B cell (primary cell): ENCODE measurements at regions not wholly inside any gene's neighbourhood (a gene's known extent, or its start where the extent isn't known, plus 50 kb on each side); places are given as distances from the start of the nearest gene placed in this dataset.

Source experiments
- ATAC-seq: fragments of 200-7000 bp; cut with Tn5 transposase; one replicate; pipeline ENCODE4 v1.10.0; 2021; ENCODE audit warnings: low read depth, mild to moderate bottlenecking, moderate number of reproducible peaks, moderate library complexity
- CTCF ChIA-PET: fragments of 350-600 bp; sonication (Branson Sonifier 250); formaldehyde crosslinking; loops from one replicate; lab custom pipeline; 2021; ENCODE audit warnings: antibody characterized with exemption, inconsistent platforms; lab: Charles Lee
- POLR2A ChIA-PET: fragments of 350-600 bp; sonication (Branson Sonifier 250); formaldehyde crosslinking; loops from one replicate; lab custom pipeline; 2021; ENCODE audit warnings: antibody characterized with exemption; lab: Charles Lee
- DNase-seq: peaks from one replicate; pipeline ENCODE4 v3.0.0; 2013
- H2AFZ ChIP-seq: 2 replicates; pipeline ENCODE4 v1.6.1; 2012; ENCODE audit warnings: mild to moderate bottlenecking, low read depth, low read length; ENCODE audit not compliant: insufficient read depth, poor library complexity, severe bottlenecking
- H3K27ac ChIP-seq, 2 donors: 1 replicate in 1 of 2; 2 replicates in 1 of 2; pipeline ENCODE4 v1.5.1; 2012 to 2013; ENCODE audit warnings: low read length in 2 of 2, mild to moderate bottlenecking in 2 of 2, moderate library complexity in 1 of 2
- H3K27me3 ChIP-seq, 4 experiments: fragments of 200-600 bp in 1 of 4; sonication (generic) in 1 of 4; replicated peaks in 1 of 4; 1 replicate in 2 of 4; 2 replicates in 2 of 4; pipeline versions ENCODE4 v1.6.1 to v1.7.0; 2013 to 2016; ENCODE audit warnings: low read length in 3 of 4, mild to moderate bottlenecking in 2 of 4, mixed read lengths in 1 of 4, moderate library complexity in 1 of 4; ENCODE audit not compliant: insufficient read depth in 4 of 4, control insufficient read depth in 3 of 4; ENCODE audit errors: control extremely low read depth in 1 of 4
- H3K36me3 ChIP-seq, 2 experiments: replicated peaks in 1 of 2; 1 replicate in 1 of 2; 2 replicates in 1 of 2; pipeline versions ENCODE4 v1.6.1 to v1.7.1; 2013; ENCODE audit warnings: low read length in 1 of 2; ENCODE audit not compliant: insufficient read depth in 2 of 2, control insufficient read depth in 1 of 2; ENCODE audit errors: control extremely low read depth in 1 of 2, extremely low read depth in 1 of 2
- H3K4me1 ChIP-seq, 2 donors: fragments of 200-600 bp in 1 of 2; sonication (generic) in 1 of 2; 1 replicate in 1 of 2; 2 replicates in 1 of 2; pipeline versions ENCODE4 v1.5.1 to v1.6.1; 2013 to 2017; ENCODE audit warnings: low read length in 2 of 2; ENCODE audit not compliant: control insufficient read depth in 2 of 2, insufficient read depth in 2 of 2
- H3K4me2 ChIP-seq: replicated peaks from 2 replicates; pipeline ENCODE3; 2012; ENCODE audit warnings: mild to moderate bottlenecking, low read depth, low read length; ENCODE audit not compliant: poor library complexity, severe bottlenecking
- H3K4me3 ChIP-seq, 5 experiments: fragments of 200-600 bp in 1 of 5; sonication (generic) in 1 of 5; 1 replicate in 3 of 5; 2 replicates in 2 of 5; pipeline versions ENCODE4 v1.5.1 to v1.7.0; 2011 to 2016; ENCODE audit warnings: low read length in 4 of 5, mild to moderate bottlenecking in 4 of 5, low read depth in 2 of 5, control low read depth in 1 of 5, moderate library complexity in 1 of 5; ENCODE audit not compliant: insufficient read depth in 1 of 5; ENCODE audit errors: control extremely low read depth in 1 of 5, extremely low read depth in 1 of 5
- H3K79me2 ChIP-seq: fragments of 200-600 bp; sonication (generic); one replicate; pipeline ENCODE4 v1.6.0; 2016; ENCODE audit warnings: low read length; ENCODE audit not compliant: control insufficient read depth, insufficient read depth
- H3K9ac ChIP-seq: fragments of 200-600 bp; sonication (generic); 2 replicates; pipeline ENCODE4 v1.6.1; 2017; ENCODE audit warnings: mild to moderate bottlenecking, low read length, moderate library complexity
- H3K9me3 ChIP-seq, 3 donors: one replicate each; pipeline versions ENCODE4 v1.6.1 to v1.7.1; 2013; ENCODE audit warnings: low read length in 2 of 3; ENCODE audit not compliant: control insufficient read depth in 2 of 3, insufficient read depth in 1 of 3; ENCODE audit errors: control extremely low read depth in 1 of 3
- H4K20me1 ChIP-seq: 2 replicates; pipeline ENCODE4 v1.6.0; 2012; ENCODE audit warnings: mild to moderate bottlenecking, low read length; ENCODE audit not compliant: insufficient read depth, control insufficient read depth, poor library complexity, severe bottlenecking
- H3K27ac Mint-ChIP-seq: one replicate; pipeline ENCODE4 v1.8.0; 2021; ENCODE audit warnings: mixed read lengths
- H3K27me3 Mint-ChIP-seq: one replicate; pipeline ENCODE4 v1.8.0; 2021; ENCODE audit warnings: mixed read lengths
- H3K4me1 Mint-ChIP-seq: one replicate; pipeline ENCODE4 v1.8.0; 2021; ENCODE audit warnings: mixed read lengths
- H3K4me3 Mint-ChIP-seq: one replicate; pipeline ENCODE4 v1.8.0; 2021; ENCODE audit warnings: mixed read lengths
- H3K9me3 Mint-ChIP-seq: one replicate; pipeline ENCODE4 v1.8.0; 2022; ENCODE audit warnings: mixed read lengths; ENCODE audit not compliant: insufficient read depth
- CTCF ChIP-seq: fragments of 200-600 bp; IDR thresholded peaks from one replicate; pipeline ENCODE4 v1.8.0; 2022; ENCODE audit warnings: antibody characterized with exemption, mild to moderate bottlenecking
- EZH2 ChIP-seq: IDR thresholded peaks from 2 replicates; pipeline ENCODE4 v1.6.1; 2012; ENCODE audit warnings: borderline replicate concordance, low read depth, mild to moderate bottlenecking, moderate library complexity, low read length; ENCODE audit not compliant: insufficient read depth, poor library complexity, severe bottlenecking
- WGBS: methylation state at CpG from one replicate; pipeline ENCODE4 v1.1.5; 2013; ENCODE audit warnings: missing lambda C conversion rate; ENCODE audit not compliant: insufficient coverage; 5-methylcytosine and 5-hydroxymethylcytosine counted together
- intact Hi-C: fragments of 100-400 bp; cut with micrococcal nuclease; formaldehyde crosslinking; loops from one replicate; pipeline ENCODE4 v1.10.0; 2022

- no peak overlapping the region for H3K4me3 Mint-ChIP-seq
- 100% methylated on average over 9 of the region's 10 CpGs for WGBS
- Histone ChIP-seq H3K4me3 (no peak overlapping the region), H4K20me1 (no peaks in the 10 kb centered on the region), H3K4me2 (no peak overlapping the region), H3K36me3 (no peaks in the 10 kb centered on the region), H3K9me3 (peaks cover 0 to 16% (median 0%) of the 10 kb centered on the region in 3 donors), H3K27ac (no peak overlapping the region), H3K9ac (no peak overlapping the region), H3K27me3 (no peaks in the 10 kb centered on the region), H2AFZ (no peak overlapping the region), H3K79me2 (no peaks in the 10 kb centered on the region), H3K4me1 (no peaks in the 10 kb centered on the region)
- POLR2A ChIA-PET: no interaction called here
- DNase-seq (no peak), ATAC-seq (no peak)
- CTCF ChIA-PET: no interaction called here
- no peaks in the 10 kb centered on the region for H3K27me3 Mint-ChIP-seq
- no peaks in the 10 kb centered on the region for H3K4me1 Mint-ChIP-seq
- no peak overlapping the region for H3K27ac Mint-ChIP-seq
- intact Hi-C loops: no loop called here
- peaks cover 11% of the 10 kb centered on the region for H3K9me3 Mint-ChIP-seq
- no peak for TF ChIP-seq CTCF
- TF ChIP-seq EZH2: no peak
These were observed 93.8 kb upstream of the BNC2 start for GRCh38 chr9:16964228-16964627.

GRCh38 chr9:16960084-16960483 is 89.6 kb upstream of the BNC2 start:
- H4K20me1 ChIP-seq: no peaks in the 10 kb centered on the region
- H3K27ac Mint-ChIP-seq: no peak overlapping the region
- peaks cover 0 to 9% (median 0%) of the 10 kb centered on the region in 3 donors for H3K9me3 ChIP-seq
- WGBS: 100% methylated on average over 2 of the region's 2 CpGs
- intact Hi-C loops: no loop called here
- ChIA-PET POLR2A (no interaction called here), CTCF (no interaction called here)
- H3K27ac ChIP-seq: no peak overlapping the region
- no peak overlapping the region for H3K4me3 ChIP-seq
- H3K4me2 ChIP-seq: no peak overlapping the region
- no peaks in the 10 kb centered on the region for H3K79me2 ChIP-seq
- no peak overlapping the region for H3K4me3 Mint-ChIP-seq
- H3K4me1 Mint-ChIP-seq: no peaks in the 10 kb centered on the region
- no peak overlapping the region for H3K9ac ChIP-seq
- no peaks in the 10 kb centered on the region for H3K4me1 ChIP-seq
- TF ChIP-seq EZH2: no peak
- no peak for TF ChIP-seq CTCF
- no peaks in the 10 kb centered on the region for H3K27me3 Mint-ChIP-seq
- DNase-seq: no peak
- no peak for ATAC-seq
- peaks cover 11% of the 10 kb centered on the region for H3K9me3 Mint-ChIP-seq
- H3K27me3 ChIP-seq: no peaks in the 10 kb centered on the region
- no peak overlapping the region for H2AFZ ChIP-seq
- no peaks in the 10 kb centered on the region for H3K36me3 ChIP-seq
